GM19328 (cell line): ENCODE measurements at regions not wholly inside any gene's neighbourhood (a gene's known extent, or its start where the extent isn't known, plus 50 kb on each side); places are given as distances from the start of the nearest gene placed in this dataset.
"Not testable (repeated sequence)": the region's sequence is repeated elsewhere in the genome, so short reads cannot be mapped to it uniquely, and the experiment has no call there.

Experiments
- ATAC-seq: cut with Tn5 transposase; IDR thresholded peaks from one replicate; pipeline ENCODE4 v1.9.1; 2021; ENCODE audit warnings: mild to moderate bottlenecking, moderate library complexity; ENCODE audit not compliant: unreplicated experiment

- no peak for ATAC-seq
Observed at GRCh38 chr18:4797002-4797685, 342.0 kb upstream of the DLGAP1 start.

- no peak for ATAC-seq
Observed at GRCh38 chr18:4789506-4789905, 334.4 kb upstream of the DLGAP1 start.

- ATAC-seq: no peak
Observed at GRCh38 chr18:4781873-4782272, 326.8 kb upstream of the DLGAP1 start.

- ATAC-seq: no peak
Observed at GRCh38 chr18:4765401-4765800, 310.3 kb upstream of the DLGAP1 start.

- ATAC-seq: no peak
Observed at GRCh38 chr18:4762330-4762729, 307.2 kb upstream of the DLGAP1 start.

GRCh38 chr18:4758980-4759379 lies 303.9 kb upstream of the DLGAP1 start:
- no peak for ATAC-seq

- ATAC-seq: no peak
Observed at GRCh38 chr18:4755848-4756247, 300.7 kb upstream of the DLGAP1 start.

GRCh38 chr18:4753151-4753550 lies 298.0 kb upstream of the DLGAP1 start:
- ATAC-seq: not testable (repeated sequence)

- no peak for ATAC-seq
Observed at GRCh38 chr18:4751523-4751922, 296.4 kb upstream of the DLGAP1 start.

- no peak for ATAC-seq
Observed at GRCh38 chr18:4750393-4751346, 295.6 kb upstream of the DLGAP1 start.

- ATAC-seq: no peak
Observed at GRCh38 chr18:4748975-4749374, 293.9 kb upstream of the DLGAP1 start.

GRCh38 chr18:4734903-4735302 lies 279.8 kb upstream of the DLGAP1 start:
- no peak for ATAC-seq

- no peak for ATAC-seq
Observed at GRCh38 chr18:4734021-4734420, 278.9 kb upstream of the DLGAP1 start.

- ATAC-seq: no peak
Observed at GRCh38 chr18:4721545-4721944, 266.4 kb upstream of the DLGAP1 start.

- no peak for ATAC-seq
Observed at GRCh38 chr18:4720518-4720917, 265.4 kb upstream of the DLGAP1 start.

GRCh38 chr18:4705894-4706293 lies 250.8 kb upstream of the DLGAP1 start:
- ATAC-seq: no peak

- no peak for ATAC-seq
Observed at GRCh38 chr18:4704781-4705180, 249.7 kb upstream of the DLGAP1 start.

GRCh38 chr18:4691836-4692235 lies 236.7 kb upstream of the DLGAP1 start:
- ATAC-seq: no peak

- not testable (repeated sequence) for ATAC-seq
Observed at GRCh38 chr18:4678685-4679084, 223.6 kb upstream of the DLGAP1 start.

- ATAC-seq: no peak
Observed at GRCh38 chr18:4677006-4677405, 221.9 kb upstream of the DLGAP1 start.

GRCh38 chr18:4672162-4672561 lies 217.1 kb upstream of the DLGAP1 start:
- ATAC-seq: no peak

GRCh38 chr18:4658804-4659203 lies 203.7 kb upstream of the DLGAP1 start:
- ATAC-seq: no peak
